NCI-H748 (cell line): ENCODE measurements at regions not wholly inside any gene's neighbourhood (a gene's known extent, or its start where the extent isn't known, plus 50 kb on each side); places are given as distances from the start of the nearest gene placed in this dataset.

Experiments used
- DNase-seq: peaks from one replicate; lab custom pipeline; 2025; ENCODE audit not compliant: unreplicated experiment; lab: John Stamatoyannopoulos, UW

- no peak for DNase-seq
Measured at GRCh38 chrX:98795636-98796035, 1614.4 kb downstream of the PCDH19 start.

GRCh38 chrX:98755912-98756311, 1654.2 kb downstream of the PCDH19 start:
- DNase-seq: no peak

GRCh38 chrX:98731821-98732220, 1678.3 kb downstream of the PCDH19 start:
- no peak for DNase-seq

GRCh38 chrX:98717970-98718369, 1692.1 kb downstream of the PCDH19 start:
- peak; percentile 6 for DNase-seq
